ENCODE measurements at regions not wholly inside any gene's neighbourhood (a gene's known extent, or its start where the extent isn't known, plus 50 kb on each side); places are given as distances from the start of the nearest gene placed in this dataset.

GRCh38 chr4:185896817-185897488, 85.0 kb upstream of the SORBS2 start:
- no peaks in the 10 kb centered on the region for H3K9me3 Mint-ChIP-seq (ENCODE audit: insufficient read depth)
- no peak overlapping the region for H3K4me3 ChIP-seq (ENCODE audit: control extremely low read depth in 1 of 5, extremely low read depth in 1 of 5, insufficient read depth in 1 of 5, low read depth in 2 of 5, low read length in 4 of 5)
- DNase-seq: no peak
- no peaks in the 10 kb centered on the region for H3K79me2 ChIP-seq (ENCODE audit: control insufficient read depth, insufficient read depth, low read length)
- CTCF ChIA-PET: no interaction called here
- no peaks in the 10 kb centered on the region for H3K4me1 ChIP-seq (ENCODE audit: control insufficient read depth in 2 of 2, insufficient read depth in 2 of 2, low read length in 2 of 2)
- intact Hi-C loops (cut with micrococcal nuclease): no loop called here
- no peak overlapping the region for H3K9ac ChIP-seq (ENCODE audit: low read length)
- H4K20me1 ChIP-seq (ENCODE audit: control insufficient read depth, insufficient read depth, low read length, poor library complexity, severe bottlenecking): no peaks in the 10 kb centered on the region
- H3K27ac ChIP-seq (ENCODE audit: low read length in 2 of 2): no peak overlapping the region
- H3K4me2 ChIP-seq (replicated peaks; ENCODE audit: low read depth, low read length, poor library complexity, severe bottlenecking): no peak overlapping the region
- 40% methylated on average over 8 of the region's 11 CpGs for WGBS (ENCODE audit: insufficient coverage)
- no peak overlapping the region for H3K27ac Mint-ChIP-seq
- no peak overlapping the region for H3K4me3 Mint-ChIP-seq
- H3K27me3 Mint-ChIP-seq: peaks cover 27% of the 10 kb centered on the region
- H3K9me3 ChIP-seq (ENCODE audit: control extremely low read depth in 1 of 3, control insufficient read depth in 2 of 3, insufficient read depth in 1 of 3, low read length in 2 of 3): peaks cover 0 to 2% (median 1%) of the 10 kb centered on the region in 3 donors
- H3K4me1 Mint-ChIP-seq: peaks cover 2% of the 10 kb centered on the region
- POLR2A ChIA-PET: no interaction called here
- peaks cover 0 to 2% (median 0%) of the 10 kb centered on the region in 4 experiments for H3K27me3 ChIP-seq (replicated peaks in 1 of 4; ENCODE audit: control extremely low read depth in 1 of 4, control insufficient read depth in 3 of 4, insufficient read depth in 4 of 4, low read length in 3 of 4)
- TF ChIP-seq EZH2 (IDR thresholded peaks at IDR 0.05; ENCODE audit: borderline replicate concordance, insufficient read depth, low read depth, low read length, poor library complexity, severe bottlenecking) (no peak), CTCF (IDR thresholded peaks at IDR 0.05) (no peak)
- no peaks in the 10 kb centered on the region for H3K36me3 ChIP-seq (replicated peaks in 1 of 2; ENCODE audit: control extremely low read depth in 1 of 2, control insufficient read depth in 1 of 2, extremely low read depth in 1 of 2, insufficient read depth in 2 of 2, low read length in 1 of 2)
- no peak for ATAC-seq (ENCODE audit: low read depth)
- H2AFZ ChIP-seq (ENCODE audit: insufficient read depth, low read depth, low read length, poor library complexity, severe bottlenecking): no peak overlapping the region

GRCh38 chr4:185898413-185898812, 86.4 kb upstream of the SORBS2 start:
- Histone ChIP-seq H3K4me2 (replicated peaks; ENCODE audit: low read depth, low read length, poor library complexity, severe bottlenecking) (no peak overlapping the region), H3K79me2 (ENCODE audit: control insufficient read depth, insufficient read depth, low read length) (no peaks in the 10 kb centered on the region), H3K27ac (ENCODE audit: low read length in 2 of 2) (no peak overlapping the region), H3K27me3 (replicated peaks in 1 of 4; ENCODE audit: control extremely low read depth in 1 of 4, control insufficient read depth in 3 of 4, insufficient read depth in 4 of 4, low read length in 3 of 4) (peaks cover 0 to 2% (median 0%) of the 10 kb centered on the region in 4 experiments), H3K9ac (ENCODE audit: low read length) (no peak overlapping the region), H3K9me3 (ENCODE audit: control extremely low read depth in 1 of 3, control insufficient read depth in 2 of 3, insufficient read depth in 1 of 3, low read length in 2 of 3) (peaks cover 0 to 1% (median 0%) of the 10 kb centered on the region in 3 donors), H3K4me3 (ENCODE audit: control extremely low read depth in 1 of 5, extremely low read depth in 1 of 5, insufficient read depth in 1 of 5, low read depth in 2 of 5, low read length in 4 of 5) (no peak overlapping the region), H3K4me1 (ENCODE audit: control insufficient read depth in 2 of 2, insufficient read depth in 2 of 2, low read length in 2 of 2) (no peaks in the 10 kb centered on the region), H3K36me3 (replicated peaks in 1 of 2; ENCODE audit: control extremely low read depth in 1 of 2, control insufficient read depth in 1 of 2, extremely low read depth in 1 of 2, insufficient read depth in 2 of 2, low read length in 1 of 2) (no peaks in the 10 kb centered on the region), H2AFZ (ENCODE audit: insufficient read depth, low read depth, low read length, poor library complexity, severe bottlenecking) (no peak overlapping the region), H4K20me1 (ENCODE audit: control insufficient read depth, insufficient read depth, low read length, poor library complexity, severe bottlenecking) (no peaks in the 10 kb centered on the region)
- no peak for ATAC-seq (ENCODE audit: low read depth)
- intact Hi-C loops (cut with micrococcal nuclease): no loop called here
- ChIA-PET POLR2A (no interaction called here), CTCF (no interaction called here)
- DNase-seq: no peak
- no peak overlapping the region for H3K4me3 Mint-ChIP-seq
- WGBS (ENCODE audit: insufficient coverage): 84% methylated on average over 2 of the region's 8 CpGs
- H3K27ac Mint-ChIP-seq: no peak overlapping the region
- peaks cover 2% of the 10 kb centered on the region for H3K4me1 Mint-ChIP-seq
- H3K9me3 Mint-ChIP-seq (ENCODE audit: insufficient read depth): no peaks in the 10 kb centered on the region
- H3K27me3 Mint-ChIP-seq: peaks cover 20% of the 10 kb centered on the region
- TF ChIP-seq EZH2 (IDR thresholded peaks at IDR 0.05; ENCODE audit: borderline replicate concordance, insufficient read depth, low read depth, low read length, poor library complexity, severe bottlenecking) (no peak), CTCF (IDR thresholded peaks at IDR 0.05) (no peak)
